ENCODE measurements at regions not wholly inside any gene's neighbourhood (a gene's known extent, or its start where the extent isn't known, plus 50 kb on each side); places are given as distances from the start of the nearest gene placed in this dataset.

DNA sequence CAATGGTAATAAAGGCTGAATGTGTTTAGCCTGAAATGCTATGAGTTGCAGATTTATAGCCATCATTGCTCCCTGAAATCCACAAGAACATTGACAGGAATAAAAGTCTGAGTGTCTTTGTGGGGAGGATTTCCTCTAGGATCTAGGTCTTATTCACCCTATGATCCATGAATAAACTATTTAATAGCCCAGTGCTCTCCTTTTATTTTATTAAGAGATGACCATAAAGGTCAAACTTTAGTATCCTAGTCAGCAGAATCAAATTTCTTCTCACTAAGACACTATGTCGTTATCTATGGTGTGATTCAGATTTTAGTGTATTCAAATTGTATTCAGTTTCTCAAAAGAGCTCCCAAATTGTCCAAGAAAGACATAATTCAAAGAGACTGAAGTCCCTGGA is 67.8 kb upstream of the AKR1E2 start:
- Histone ChIP-seq H3K27ac (ENCODE audit: insufficient read length, low read depth, low read length) (no peak overlapping the region), H3K14ac (ENCODE audit: insufficient read depth, low read length) (no peak overlapping the region), H2AK5ac (ENCODE audit: insufficient read length, low read length) (no peak overlapping the region), H4K5ac (ENCODE audit: insufficient read length, low read depth, low read length) (no peak overlapping the region), H2BK20ac (ENCODE audit: low read depth, low read length, poor library complexity, severe bottlenecking) (no peak overlapping the region), H3K79me1 (ENCODE audit: insufficient read depth, low read depth, low read length, poor library complexity, severe bottlenecking) (no peaks in the 10 kb centered on the region), H2BK120ac (ENCODE audit: low read depth, low read length, poor library complexity, severe bottlenecking) (no peak overlapping the region), H3K23me2 (ENCODE audit: insufficient read length, low read depth, low read length, poor library complexity, severe bottlenecking) (no peaks in the 10 kb centered on the region), H3K27me3 (ENCODE audit: insufficient read depth, low read length) (no peaks in the 10 kb centered on the region), H3K4me2 (ENCODE audit: insufficient read depth, insufficient read length, low read length) (no peak overlapping the region), H3K23ac (ENCODE audit: insufficient read length, low read depth, low read length) (no peak overlapping the region), H2BK12ac (ENCODE audit: insufficient read length, low read depth, low read length) (no peak overlapping the region), H3K9me3 (ENCODE audit: control insufficient read depth, low read depth, low read length) (no peaks in the 10 kb centered on the region), H3K9ac (ENCODE audit: extremely low read depth, insufficient read length, low read length) (no peak overlapping the region), H3K4me1 (ENCODE audit: insufficient read depth, low read length) (no peaks in the 10 kb centered on the region), H2BK15ac (ENCODE audit: low read depth, low read length) (no peak overlapping the region), H2AFZ (ENCODE audit: low read length) (no peak overlapping the region), H3K79me2 (ENCODE audit: insufficient read depth, low read length) (no peaks in the 10 kb centered on the region), H3K4ac (ENCODE audit: low read depth, low read length) (no peak overlapping the region), H4K20me1 (ENCODE audit: control insufficient read depth, insufficient read depth, insufficient read length) (no peaks in the 10 kb centered on the region), H4K8ac (replicated peaks; ENCODE audit: insufficient read length, low read depth, low read length) (no peak overlapping the region), H4K91ac (ENCODE audit: insufficient read length, low read depth, low read length) (no peak overlapping the region), H3K18ac (ENCODE audit: insufficient read length, low read depth, low read length) (no peak overlapping the region), H3K56ac (ENCODE audit: insufficient read length, low read depth, low read length) (no peak overlapping the region), H2BK5ac (ENCODE audit: insufficient read length, low read length) (no peak overlapping the region), H3T11ph (ENCODE audit: low read length) (no peak overlapping the region)
- H3K9me3 Mint-ChIP-seq = no peaks in the 10 kb centered on the region; a peak in 1 of 5 replicates
- no CpG with 5 or more reads among the region's 1 CpG for WGBS (ENCODE audit: extremely low coverage, insufficient read length, low lambda C conversion rate)
- no peaks in the 10 kb centered on the region; a peak in 1 of 7 replicates for H3K36me3 Mint-ChIP-seq (ENCODE audit: insufficient read depth in 1 of 3, low read depth in 3 of 3)
- H3K27me3 Mint-ChIP-seq (ENCODE audit: low read depth) = peaks cover 1% of the 10 kb centered on the region
- no peak overlapping the region for H3K4me3 Mint-ChIP-seq
- no peak overlapping the region for H3K27ac Mint-ChIP-seq
- TF ChIP-seq, protein P1, sequence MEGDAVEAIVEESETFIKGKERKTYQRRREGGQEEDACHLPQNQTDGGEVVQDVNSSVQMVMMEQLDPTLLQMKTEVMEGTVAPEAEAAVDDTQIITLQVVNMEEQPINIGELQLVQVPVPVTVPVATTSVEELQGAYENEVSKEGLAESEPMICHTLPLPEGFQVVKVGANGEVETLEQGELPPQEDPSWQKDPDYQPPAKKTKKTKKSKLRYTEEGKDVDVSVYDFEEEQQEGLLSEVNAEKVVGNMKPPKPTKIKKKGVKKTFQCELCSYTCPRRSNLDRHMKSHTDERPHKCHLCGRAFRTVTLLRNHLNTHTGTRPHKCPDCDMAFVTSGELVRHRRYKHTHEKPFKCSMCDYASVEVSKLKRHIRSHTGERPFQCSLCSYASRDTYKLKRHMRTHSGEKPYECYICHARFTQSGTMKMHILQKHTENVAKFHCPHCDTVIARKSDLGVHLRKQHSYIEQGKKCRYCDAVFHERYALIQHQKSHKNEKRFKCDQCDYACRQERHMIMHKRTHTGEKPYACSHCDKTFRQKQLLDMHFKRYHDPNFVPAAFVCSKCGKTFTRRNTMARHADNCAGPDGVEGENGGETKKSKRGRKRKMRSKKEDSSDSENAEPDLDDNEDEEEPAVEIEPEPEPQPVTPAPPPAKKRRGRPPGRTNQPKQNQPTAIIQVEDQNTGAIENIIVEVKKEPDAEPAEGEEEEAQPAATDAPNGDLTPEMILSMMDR (conservative IDR thresholded peaks at IDR 0.05) = no peak
- DNase-seq = no peak
- no peaks in the 10 kb centered on the region for H3K4me1 Mint-ChIP-seq
